ENCODE measurements at regions not wholly inside any gene's neighbourhood (a gene's known extent, or its start where the extent isn't known, plus 50 kb on each side); places are given as distances from the start of the nearest gene placed in this dataset.

DNA sequence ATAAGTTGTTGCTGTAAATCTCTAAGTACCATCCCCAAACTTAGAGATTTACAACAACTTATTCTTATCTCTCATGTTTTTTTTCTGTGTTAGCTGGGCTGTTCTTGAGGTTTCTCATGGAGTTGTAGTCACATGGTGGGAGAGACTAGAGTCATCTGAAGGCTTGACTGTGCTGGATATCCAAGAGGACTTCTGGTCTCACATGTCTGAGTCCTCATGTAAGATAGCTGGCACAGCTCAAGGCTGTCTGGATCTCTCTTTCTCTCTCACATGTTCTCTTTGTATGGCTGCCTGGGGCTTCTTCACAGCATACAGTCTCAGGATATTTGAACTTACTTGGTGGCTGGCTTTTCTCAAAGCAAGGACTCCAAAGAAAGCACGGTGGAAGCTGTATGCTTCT, 63.8 kb downstream of the DACT1 start:
- H3K4me3 ChIP-seq (ENCODE audit: low read depth in 1 of 2, low read length in 2 of 2), result no peak overlapping the region

DNA sequence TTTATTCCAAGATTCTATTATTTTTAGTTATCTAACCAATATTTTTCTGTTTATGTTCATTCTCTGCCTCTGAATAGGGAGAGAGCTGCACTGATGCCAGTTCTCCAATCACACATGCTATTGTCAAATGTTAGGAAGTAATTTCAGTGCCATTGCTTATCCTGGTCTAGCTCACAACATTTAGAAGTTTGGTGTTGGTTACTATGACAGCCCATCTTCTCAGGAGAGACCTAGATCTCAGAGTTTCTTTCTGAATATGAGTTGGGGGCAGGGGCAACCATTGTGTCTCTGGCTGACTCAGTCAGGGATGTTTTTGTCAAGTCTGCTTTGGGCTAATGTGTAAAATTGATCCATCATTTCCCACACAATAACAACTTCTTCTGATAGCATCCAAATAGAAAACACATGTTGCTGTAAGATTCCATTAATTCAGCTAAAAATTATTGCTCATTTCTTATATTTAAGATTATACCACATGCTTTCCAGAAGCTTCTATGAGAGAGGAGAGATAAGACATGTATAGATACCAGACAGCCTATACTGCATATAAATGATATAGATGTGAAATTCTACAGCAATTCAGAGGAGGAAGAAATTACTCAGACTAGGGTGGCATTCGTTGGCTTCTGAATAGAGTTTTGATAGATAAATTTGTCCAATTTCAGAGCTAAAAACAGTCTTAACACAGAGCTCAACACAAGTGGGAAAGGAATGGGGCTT, 64.8 kb downstream of the DACT1 start:
- Histone ChIP-seq H3K36me3 (ENCODE audit: insufficient read depth, low read length) (no peaks in the 10 kb centered on the region), H3K9ac (ENCODE audit: low read depth, low read length) (no peak overlapping the region), H3K27me3 (ENCODE audit: insufficient read depth, low read length, poor library complexity) (no peaks in the 10 kb centered on the region), H3K79me2 (ENCODE audit: insufficient read depth, low read length) (no peaks in the 10 kb centered on the region), H3K4me1 (ENCODE audit: insufficient read depth, low read length) (no peaks in the 10 kb centered on the region), H3K4me2 (ENCODE audit: insufficient read depth, low read length) (no peak overlapping the region), H3K9me3 (ENCODE audit: insufficient read depth, low read length, severe bottlenecking) (no peaks in the 10 kb centered on the region), H3K4me3 (ENCODE audit: low read depth in 1 of 2, low read length in 2 of 2) (no peak overlapping the region), H2AFZ (ENCODE audit: low read depth, low read length) (no peak overlapping the region), H3K27ac (ENCODE audit: low read length) (no peak overlapping the region), H4K20me1 (ENCODE audit: insufficient read depth, low read length) (no peaks in the 10 kb centered on the region)
- TF ChIP-seq, protein P1, sequence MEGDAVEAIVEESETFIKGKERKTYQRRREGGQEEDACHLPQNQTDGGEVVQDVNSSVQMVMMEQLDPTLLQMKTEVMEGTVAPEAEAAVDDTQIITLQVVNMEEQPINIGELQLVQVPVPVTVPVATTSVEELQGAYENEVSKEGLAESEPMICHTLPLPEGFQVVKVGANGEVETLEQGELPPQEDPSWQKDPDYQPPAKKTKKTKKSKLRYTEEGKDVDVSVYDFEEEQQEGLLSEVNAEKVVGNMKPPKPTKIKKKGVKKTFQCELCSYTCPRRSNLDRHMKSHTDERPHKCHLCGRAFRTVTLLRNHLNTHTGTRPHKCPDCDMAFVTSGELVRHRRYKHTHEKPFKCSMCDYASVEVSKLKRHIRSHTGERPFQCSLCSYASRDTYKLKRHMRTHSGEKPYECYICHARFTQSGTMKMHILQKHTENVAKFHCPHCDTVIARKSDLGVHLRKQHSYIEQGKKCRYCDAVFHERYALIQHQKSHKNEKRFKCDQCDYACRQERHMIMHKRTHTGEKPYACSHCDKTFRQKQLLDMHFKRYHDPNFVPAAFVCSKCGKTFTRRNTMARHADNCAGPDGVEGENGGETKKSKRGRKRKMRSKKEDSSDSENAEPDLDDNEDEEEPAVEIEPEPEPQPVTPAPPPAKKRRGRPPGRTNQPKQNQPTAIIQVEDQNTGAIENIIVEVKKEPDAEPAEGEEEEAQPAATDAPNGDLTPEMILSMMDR (IDR thresholded peaks at IDR 0.05; ENCODE audit: borderline replicate concordance, extremely low read depth, low read length, poor library complexity, severe bottlenecking), result no peak
- TF ChIP-seq EZH2 (IDR thresholded peaks at IDR 0.05; ENCODE audit: borderline replicate concordance, low read depth, low read length, severe bottlenecking), result no peak
- DNase-seq (no peak), ATAC-seq (ENCODE audit: insufficient read depth, low read depth) (no peak)

More for the DNA sequence above, 63.8 kb downstream of the DACT1 start:
- no peaks in the 10 kb centered on the region for H3K79me2 ChIP-seq (ENCODE audit: insufficient read depth, low read length)
- no peaks in the 10 kb centered on the region for H3K9me3 ChIP-seq (ENCODE audit: insufficient read depth, low read length, severe bottlenecking)
- H3K4me1 ChIP-seq (ENCODE audit: insufficient read depth, low read length), result no peaks in the 10 kb centered on the region
- no peaks in the 10 kb centered on the region for H3K36me3 ChIP-seq (ENCODE audit: insufficient read depth, low read length)
- no peak overlapping the region for H3K9ac ChIP-seq (ENCODE audit: low read depth, low read length)
- no peak overlapping the region for H3K4me2 ChIP-seq (ENCODE audit: insufficient read depth, low read length)
- TF ChIP-seq, protein P1 (IDR thresholded peaks at IDR 0.05; ENCODE audit: borderline replicate concordance, extremely low read depth, low read length, poor library complexity, severe bottlenecking), result no peak
- TF ChIP-seq EZH2 (IDR thresholded peaks at IDR 0.05; ENCODE audit: borderline replicate concordance, low read depth, low read length, severe bottlenecking), result no peak
- no peak overlapping the region for H2AFZ ChIP-seq (ENCODE audit: low read depth, low read length)
- no peaks in the 10 kb centered on the region for H3K27me3 ChIP-seq (ENCODE audit: insufficient read depth, low read length, poor library complexity)
- no peak overlapping the region for H3K27ac ChIP-seq (ENCODE audit: low read length)
- no peak for ATAC-seq (ENCODE audit: insufficient read depth, low read depth)
- H4K20me1 ChIP-seq (ENCODE audit: insufficient read depth, low read length), result no peaks in the 10 kb centered on the region
- no peak for DNase-seq

DNA sequence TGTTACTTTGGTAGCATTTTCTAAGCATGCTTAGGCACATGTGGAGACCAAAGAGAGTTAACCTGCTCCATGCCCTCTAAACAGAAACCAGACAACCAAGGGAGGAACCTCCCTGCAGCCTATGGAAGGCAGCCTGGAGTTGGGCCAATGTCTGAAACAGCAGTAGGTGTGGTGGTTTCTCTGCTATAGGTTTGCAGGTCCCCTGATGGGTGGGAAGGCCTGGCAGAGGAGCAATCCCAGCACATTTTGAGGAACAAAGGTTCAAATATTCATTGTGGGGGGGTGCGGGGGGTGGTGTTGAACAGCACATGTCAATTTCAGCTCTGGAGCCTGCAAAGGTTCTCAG, 65.4 kb downstream of the DACT1 start:
- H3K79me2 ChIP-seq (ENCODE audit: insufficient read depth, low read length), result no peaks in the 10 kb centered on the region
- no peak for ATAC-seq (ENCODE audit: insufficient read depth, low read depth)

More for the DNA sequence above, 65.4 kb downstream of the DACT1 start:
- peaks cover 4% of the 10 kb centered on the region for H3K27me3 ChIP-seq (ENCODE audit: insufficient read depth, low read length, poor library complexity)
- H3K4me3 ChIP-seq (ENCODE audit: low read depth in 1 of 2, low read length in 2 of 2), result no peak overlapping the region
- TF ChIP-seq, protein P1 (IDR thresholded peaks at IDR 0.05; ENCODE audit: borderline replicate concordance, extremely low read depth, low read length, poor library complexity, severe bottlenecking), result no peak
- TF ChIP-seq EZH2 (IDR thresholded peaks at IDR 0.05; ENCODE audit: borderline replicate concordance, low read depth, low read length, severe bottlenecking), result no peak
- H3K9ac ChIP-seq (ENCODE audit: low read depth, low read length), result no peak overlapping the region
- DNase-seq, result no peak
- no peaks in the 10 kb centered on the region for H3K36me3 ChIP-seq (ENCODE audit: insufficient read depth, low read length)
- H3K9me3 ChIP-seq (ENCODE audit: insufficient read depth, low read length, severe bottlenecking), result no peaks in the 10 kb centered on the region
- no peaks in the 10 kb centered on the region for H4K20me1 ChIP-seq (ENCODE audit: insufficient read depth, low read length)
- H3K4me2 ChIP-seq (ENCODE audit: insufficient read depth, low read length), result no peak overlapping the region
- no peaks in the 10 kb centered on the region for H3K4me1 ChIP-seq (ENCODE audit: insufficient read depth, low read length)
- no peak overlapping the region for H3K27ac ChIP-seq (ENCODE audit: low read length)
- H2AFZ ChIP-seq (ENCODE audit: low read depth, low read length), result no peak overlapping the region

All from DND-41 (cell line).